ENCODE measurements at regions not wholly inside any gene's neighbourhood (a gene's known extent, or its start where the extent isn't known, plus 50 kb on each side); places are given as distances from the start of the nearest gene placed in this dataset.

- no peak overlapping the region for H3K4me3 ChIP-seq (ENCODE audit: control insufficient read depth in 2 of 3, extremely low read depth in 1 of 3, insufficient read depth in 2 of 3, low read depth in 1 of 3, low read length in 3 of 3)
- FAIRE-seq (no peak), DNase-seq (ENCODE audit: low read depth, low spot score) (no peak)
- H3K4me1 ChIP-seq (ENCODE audit: control insufficient read depth, extremely low read depth, insufficient read depth, low read length), result no peaks in the 10 kb centered on the region
- H3K36me3 ChIP-seq (ENCODE audit: control insufficient read depth in 2 of 2, extremely low read depth in 1 of 2, insufficient read depth in 2 of 2, low read length in 2 of 2), result no peaks in the 10 kb centered on the region
- no peaks in the 10 kb centered on the region for H3K9me3 ChIP-seq (ENCODE audit: control insufficient read depth, low read depth, low read length)
- TF ChIP-seq CTCF (optimal IDR thresholded peaks at IDR 0.05 in 1 of 3, IDR thresholded peaks at IDR 0.05 in 1 of 3, conservative IDR thresholded peaks at IDR 0.05 in 1 of 3; ENCODE audit: extremely low read depth in 1 of 3, insufficient read depth in 2 of 3, low read length in 3 of 3) (no peak), EZH2 (IDR thresholded peaks at IDR 0.05; ENCODE audit: low read length) (no peak)
- H3K27me3 ChIP-seq (ENCODE audit: control insufficient read depth, extremely low read depth, insufficient read depth, low read length), result no peaks in the 10 kb centered on the region
- no peaks in the 10 kb centered on the region for H4K20me1 ChIP-seq (ENCODE audit: control insufficient read depth, extremely low read depth, insufficient read depth, low read length)
- dilution Hi-C loops (cut with MboI; ENCODE audit: extremely low pct_ligation_motif_present, low sequenced_read_pairs), result no loop called here
- H3K9ac ChIP-seq (ENCODE audit: control insufficient read depth, extremely low read depth, insufficient read depth, low read length), result no peak overlapping the region
- no peak overlapping the region for H2AFZ ChIP-seq (ENCODE audit: control insufficient read depth, low read length)
- H3K9me1 ChIP-seq (ENCODE audit: control insufficient read depth, extremely low read depth, insufficient read depth, low read length), result no peaks in the 10 kb centered on the region
- H3K4me2 ChIP-seq (ENCODE audit: control insufficient read depth, extremely low read depth, insufficient read depth, low read depth, low read length), result no peak overlapping the region
- H3K27ac ChIP-seq (ENCODE audit: control insufficient read depth, insufficient read depth, low read length), result no peak overlapping the region
- H3K79me2 ChIP-seq (ENCODE audit: control insufficient read depth, insufficient read depth, low read length), result no peaks in the 10 kb centered on the region
These were observed 329.5 kb downstream of the RAD51AP2 start for GRCh38 chr2:17188721-17189120.

- Histone ChIP-seq H3K9me1 (ENCODE audit: control insufficient read depth, extremely low read depth, insufficient read depth, low read length) (no peaks in the 10 kb centered on the region), H4K20me1 (ENCODE audit: control insufficient read depth, extremely low read depth, insufficient read depth, low read length) (no peaks in the 10 kb centered on the region), H3K4me1 (ENCODE audit: control insufficient read depth, extremely low read depth, insufficient read depth, low read length) (no peaks in the 10 kb centered on the region), H3K4me3 (ENCODE audit: control insufficient read depth in 2 of 3, extremely low read depth in 1 of 3, insufficient read depth in 2 of 3, low read depth in 1 of 3, low read length in 3 of 3) (no peak overlapping the region), H2AFZ (ENCODE audit: control insufficient read depth, low read length) (no peak overlapping the region), H3K27ac (ENCODE audit: control insufficient read depth, insufficient read depth, low read length) (no peak overlapping the region), H3K9me3 (ENCODE audit: control insufficient read depth, low read depth, low read length) (no peaks in the 10 kb centered on the region), H3K79me2 (ENCODE audit: control insufficient read depth, insufficient read depth, low read length) (no peaks in the 10 kb centered on the region), H3K9ac (ENCODE audit: control insufficient read depth, extremely low read depth, insufficient read depth, low read length) (no peak overlapping the region), H3K4me2 (ENCODE audit: control insufficient read depth, extremely low read depth, insufficient read depth, low read depth, low read length) (no peak overlapping the region), H3K27me3 (ENCODE audit: control insufficient read depth, extremely low read depth, insufficient read depth, low read length) (no peaks in the 10 kb centered on the region), H3K36me3 (ENCODE audit: control insufficient read depth in 2 of 2, extremely low read depth in 1 of 2, insufficient read depth in 2 of 2, low read length in 2 of 2) (no peaks in the 10 kb centered on the region)
- FAIRE-seq (no peak), DNase-seq (ENCODE audit: low read depth, low spot score) (no peak)
- dilution Hi-C loops (cut with MboI; ENCODE audit: extremely low pct_ligation_motif_present, low sequenced_read_pairs), result no loop called here
- no peak for TF ChIP-seq EZH2 (IDR thresholded peaks at IDR 0.05; ENCODE audit: low read length)
- TF ChIP-seq CTCF (optimal IDR thresholded peaks at IDR 0.05 in 1 of 3, IDR thresholded peaks at IDR 0.05 in 1 of 3, conservative IDR thresholded peaks at IDR 0.05 in 1 of 3; ENCODE audit: extremely low read depth in 1 of 3, insufficient read depth in 2 of 3, low read length in 3 of 3), result no peak
These were observed 333.7 kb downstream of the RAD51AP2 start for GRCh38 chr2:17184512-17184911.
